HT-29 (cell line): ENCODE measurements at regions not wholly inside any gene's neighbourhood (a gene's known extent, or its start where the extent isn't known, plus 50 kb on each side); places are given as distances from the start of the nearest gene placed in this dataset.

Source experiments
- DNase-seq: peaks from one replicate; pipeline ENCODE4 v3.0.0-alpha.2; 2015; ENCODE audit warnings: low spot score

DNA sequence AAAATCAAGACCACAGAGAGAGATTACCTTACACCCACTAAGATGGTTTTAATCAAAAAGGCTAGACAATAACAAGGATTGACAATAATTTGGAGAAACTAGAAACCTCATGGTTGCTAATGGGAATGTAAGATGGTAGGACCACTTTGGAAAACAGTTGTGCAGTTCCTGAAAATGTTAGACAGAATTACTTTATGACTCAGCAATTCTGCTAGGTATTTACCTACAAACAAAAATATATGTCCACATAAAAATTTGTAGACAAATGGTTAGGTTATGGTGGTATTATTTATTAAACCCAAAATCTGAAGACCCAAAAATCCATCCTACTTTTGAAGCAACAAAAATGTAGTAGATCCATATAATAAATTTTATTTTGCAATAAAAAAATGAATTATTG is 1027.0 kb upstream of the ADGRL3 start:
- DNase-seq = no peak

DNA sequence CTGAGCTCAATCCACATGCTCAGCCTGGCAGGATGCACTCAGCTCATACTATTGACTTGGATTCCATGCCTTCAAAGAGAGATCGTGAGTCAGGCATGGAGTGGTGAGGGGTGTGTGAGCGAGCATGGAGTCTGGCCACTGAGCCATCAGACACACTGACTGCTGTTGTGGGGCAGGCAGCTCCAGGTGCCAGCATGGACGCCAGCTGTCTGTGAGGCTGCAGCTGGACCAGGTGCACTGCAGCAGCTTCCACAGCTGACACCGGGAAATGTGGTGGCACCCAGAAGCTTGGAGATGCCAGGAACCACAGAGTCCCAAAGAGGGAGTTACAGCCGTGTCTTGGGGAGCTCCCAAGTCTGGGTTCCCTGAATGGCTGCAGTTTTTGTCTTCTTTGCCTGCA is 1026.4 kb upstream of the ADGRL3 start:
- DNase-seq = no peak

GRCh38 chr4:60175241-60175640 is 1024.9 kb upstream of the ADGRL3 start:
- DNase-seq = no peak

DNA sequence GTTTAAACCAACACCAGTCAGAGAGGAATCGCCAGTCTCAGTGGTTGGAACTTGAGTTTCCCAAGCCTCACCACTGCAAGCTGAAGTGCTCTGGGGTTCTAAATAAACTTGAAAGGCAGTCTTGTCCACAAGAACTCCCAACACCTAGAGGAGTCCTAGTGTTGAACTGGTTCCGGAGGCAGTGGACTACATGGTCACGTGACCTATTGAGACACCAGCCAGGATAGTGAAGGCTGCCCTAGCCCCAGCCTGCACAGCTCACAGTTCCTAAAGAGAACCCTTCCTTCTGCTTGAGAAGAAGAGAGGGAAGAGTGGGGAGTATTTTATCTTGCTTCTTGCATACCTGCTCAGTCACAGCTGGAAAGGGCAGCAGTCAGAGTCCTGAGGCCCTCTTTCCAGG is 1012.7 kb upstream of the ADGRL3 start:
- no peak for DNase-seq

DNA sequence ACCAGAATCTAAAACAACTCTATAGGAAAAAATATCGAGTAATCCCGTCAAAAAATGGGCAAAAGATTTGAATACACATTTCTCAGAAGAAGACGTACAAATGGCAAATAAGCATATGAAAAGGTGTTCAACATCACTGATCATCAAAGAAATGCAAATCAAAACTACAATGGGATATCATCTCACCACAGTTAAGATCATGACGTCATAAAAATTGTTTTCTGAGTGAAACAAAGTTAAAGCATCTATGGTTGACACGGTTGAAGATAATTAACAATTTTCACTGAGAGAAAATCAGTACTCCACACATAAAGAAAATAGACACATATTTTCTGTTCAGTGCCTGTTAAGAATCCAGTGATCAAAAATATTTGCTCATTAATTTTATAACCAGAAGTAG is 1010.8 kb upstream of the ADGRL3 start:
- DNase-seq = no peak

- no peak for DNase-seq
Measured at GRCh38 chr4:60194214-60194613, 1005.9 kb upstream of the ADGRL3 start.

- no peak for DNase-seq
Measured at GRCh38 chr4:60195256-60195655, 1004.9 kb upstream of the ADGRL3 start.

DNA sequence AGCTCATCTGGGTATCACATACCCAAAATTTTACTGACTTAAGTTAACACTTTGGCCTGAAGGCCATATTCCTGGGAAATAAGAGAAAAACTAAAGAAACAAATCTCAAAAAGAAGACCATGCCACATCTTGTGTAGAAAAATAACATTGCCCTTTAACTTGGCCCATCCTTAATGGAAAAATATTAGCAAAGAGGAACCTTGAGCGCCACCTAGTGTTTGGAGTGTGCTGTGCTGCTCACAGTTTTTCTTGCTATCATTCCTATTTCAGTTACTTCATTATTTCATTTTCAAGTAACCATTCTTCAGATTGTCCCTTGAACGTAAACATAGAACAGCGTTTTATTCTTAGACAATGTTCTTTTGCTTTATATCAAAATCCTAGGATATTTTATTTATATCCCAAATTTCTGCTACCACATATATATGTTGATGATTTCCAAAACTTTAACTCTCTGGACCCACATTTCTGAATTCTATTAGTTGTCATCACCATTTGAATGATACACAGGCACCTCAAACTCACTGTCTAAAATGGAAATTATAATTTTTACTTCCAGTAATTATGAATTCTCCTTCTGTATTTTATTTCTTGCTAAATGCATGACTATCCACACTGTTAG is 999.0 kb upstream of the ADGRL3 start:
- DNase-seq = peak; percentile 83

GRCh38 chr4:60209588-60209987 is 990.5 kb upstream of the ADGRL3 start:
- DNase-seq = no peak

DNA sequence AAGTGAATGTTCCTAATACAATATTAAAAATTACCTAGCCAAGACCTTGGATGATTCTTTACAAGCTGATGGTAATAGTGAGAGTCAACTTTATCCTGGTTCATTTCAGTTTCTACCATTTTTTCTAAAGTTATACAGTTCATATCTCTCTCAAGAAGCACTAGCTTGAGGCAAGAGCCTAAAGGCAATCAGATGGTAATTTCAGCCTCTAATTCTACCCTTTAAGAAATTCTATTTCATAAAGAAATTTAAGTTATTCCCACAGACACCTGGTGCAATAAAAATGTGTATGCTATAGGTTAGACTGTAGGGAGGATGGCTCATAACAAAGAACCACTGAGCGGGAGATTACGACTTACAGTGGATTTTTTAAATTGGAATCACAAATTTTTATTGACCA is 984.2 kb upstream of the ADGRL3 start:
- no peak for DNase-seq

- no peak for DNase-seq
Measured at GRCh38 chr4:60216752-60217151, 983.4 kb upstream of the ADGRL3 start.

GRCh38 chr4:60221866-60222265 is 978.3 kb upstream of the ADGRL3 start:
- no peak for DNase-seq

DNA sequence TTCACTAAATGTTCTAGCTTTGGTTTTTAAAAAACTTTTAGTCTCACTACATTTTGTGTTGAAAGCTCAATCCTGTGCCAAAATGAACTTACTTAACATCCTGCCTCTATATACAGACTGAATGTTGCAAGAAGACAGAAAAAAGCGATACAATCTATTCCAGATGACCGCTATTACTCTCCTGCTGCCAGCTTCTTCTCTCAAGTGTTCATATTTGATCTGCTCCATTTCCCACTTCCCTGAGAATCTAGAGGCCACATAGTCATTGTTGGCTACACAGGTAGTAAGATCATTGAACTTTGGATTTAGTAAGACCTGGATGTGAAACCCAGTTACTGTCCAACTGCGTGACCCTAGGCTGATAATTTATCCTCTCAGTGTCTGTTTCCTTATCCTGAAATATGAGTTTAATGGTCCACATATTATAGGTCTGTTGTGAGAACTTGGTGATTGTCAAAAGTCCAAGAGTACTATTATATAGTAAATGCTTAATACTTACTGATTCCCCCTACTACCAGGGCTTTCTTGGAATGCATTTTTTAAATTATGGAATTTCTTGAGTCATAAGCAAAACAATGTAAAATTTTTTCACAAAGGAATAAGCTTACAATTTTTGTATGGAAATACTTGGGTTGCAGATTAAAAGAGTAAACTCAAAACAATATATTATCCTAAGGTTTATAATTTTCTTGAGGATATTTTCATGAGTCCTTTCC is 976.8 kb upstream of the ADGRL3 start:
- DNase-seq = no peak

DNA sequence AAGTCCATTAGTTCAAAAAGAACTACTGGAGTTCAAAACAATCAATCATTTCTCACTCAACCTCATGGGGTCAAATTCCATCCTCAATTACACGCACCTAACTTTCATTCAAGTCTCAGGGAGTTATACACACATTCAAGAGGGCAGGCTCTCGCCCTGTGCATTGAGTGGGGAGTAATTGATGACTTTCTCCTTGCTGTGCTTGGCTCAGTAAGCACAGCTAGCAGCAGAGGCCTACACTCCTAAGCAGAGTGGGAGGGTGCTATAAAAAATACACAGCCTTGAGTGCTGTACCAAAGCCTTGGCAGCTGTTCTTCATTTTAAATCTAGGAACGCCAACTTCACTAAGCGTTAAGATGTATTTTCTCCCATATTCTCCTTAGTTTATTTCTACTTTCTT is 958.3 kb upstream of the ADGRL3 start:
- no peak for DNase-seq

GRCh38 chr4:60249784-60250183 is 950.3 kb upstream of the ADGRL3 start:
- no peak for DNase-seq

DNA sequence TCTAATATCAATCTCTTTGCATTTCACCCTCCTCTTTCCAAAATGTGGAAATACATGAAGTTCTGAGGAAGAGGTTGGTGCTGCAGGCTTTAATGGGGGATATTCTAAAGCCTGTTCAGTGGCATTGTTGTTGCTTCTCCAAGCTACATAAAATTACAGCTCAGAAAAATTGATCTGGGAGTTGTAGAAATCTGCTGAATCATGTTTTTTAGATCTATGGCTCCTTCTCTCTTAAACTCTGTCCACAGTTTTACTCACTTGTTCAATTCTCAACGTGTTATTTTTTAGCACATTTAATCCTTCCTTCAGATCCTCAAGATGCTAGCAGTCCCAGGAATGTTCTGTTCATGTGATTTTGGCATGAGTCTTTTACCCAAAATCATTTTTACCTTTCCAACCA is 949.5 kb upstream of the ADGRL3 start:
- DNase-seq = no peak

GRCh38 chr4:60259781-60260180 is 940.3 kb upstream of the ADGRL3 start:
- no peak for DNase-seq

DNA sequence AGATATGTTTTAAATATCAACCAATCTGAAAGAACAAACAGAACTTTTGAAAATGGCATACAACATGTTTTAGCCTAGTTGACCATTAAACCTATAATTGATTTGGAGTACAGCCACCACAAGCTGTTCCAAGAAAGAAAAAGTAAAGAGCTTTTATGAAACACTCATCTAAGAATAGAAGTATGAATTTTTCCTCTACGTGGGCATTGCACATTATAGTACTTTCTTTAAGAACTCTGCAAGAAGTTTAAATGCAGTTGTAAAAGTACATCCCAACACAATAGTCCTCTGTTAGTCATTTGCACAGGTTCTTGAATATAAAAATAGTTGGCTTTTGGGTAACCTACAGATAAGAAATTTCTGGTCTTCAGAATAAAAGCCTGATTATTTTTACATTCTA is 933.6 kb upstream of the ADGRL3 start:
- DNase-seq = no peak

DNA sequence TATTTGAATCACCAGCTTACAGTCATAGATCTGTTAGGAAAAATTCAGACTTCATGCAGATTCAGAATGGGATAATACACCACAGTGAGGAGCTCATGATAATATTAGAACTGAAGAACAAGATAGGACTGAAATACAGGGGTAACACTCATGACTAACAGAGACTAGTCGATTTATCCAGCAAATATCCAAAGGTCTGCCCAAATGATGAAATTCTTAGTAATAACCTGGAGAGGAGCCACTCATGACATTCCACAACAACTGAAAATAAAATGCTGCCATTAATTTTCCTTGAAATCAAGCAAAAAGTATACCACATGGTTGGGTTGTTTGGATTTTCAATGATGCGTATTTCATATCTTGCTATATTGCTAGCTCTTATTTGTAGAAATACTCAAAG is 903.7 kb upstream of the ADGRL3 start:
- DNase-seq = no peak

DNA sequence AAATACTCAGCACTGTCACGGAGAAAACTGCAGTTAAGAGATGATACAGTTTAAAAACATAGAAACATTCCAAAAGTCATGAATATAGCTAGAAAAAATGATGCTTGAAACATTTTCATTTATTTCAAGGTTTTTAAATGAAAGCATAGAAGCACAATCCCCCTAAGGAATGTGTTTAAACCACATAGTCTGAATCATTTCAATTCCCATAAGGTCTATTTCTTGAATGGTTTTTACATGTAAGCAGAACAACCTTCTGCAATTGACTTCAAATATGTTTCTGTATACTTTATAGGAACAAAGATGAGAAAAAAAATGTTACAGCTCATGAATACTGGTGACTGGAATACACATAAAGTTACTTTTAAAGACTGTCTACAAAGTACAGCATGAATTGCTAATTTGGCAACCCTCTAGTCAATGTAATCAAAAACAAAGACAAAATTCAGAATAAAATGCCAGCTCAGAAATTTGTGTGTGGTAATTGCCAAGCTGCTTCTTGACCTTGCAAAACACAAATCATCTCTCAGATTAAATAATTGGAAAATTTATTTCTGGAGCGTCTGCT is 886.4 kb upstream of the ADGRL3 start:
- DNase-seq = no peak

- no peak for DNase-seq
Measured at GRCh38 chr4:60314416-60314815, 885.7 kb upstream of the ADGRL3 start.

DNA sequence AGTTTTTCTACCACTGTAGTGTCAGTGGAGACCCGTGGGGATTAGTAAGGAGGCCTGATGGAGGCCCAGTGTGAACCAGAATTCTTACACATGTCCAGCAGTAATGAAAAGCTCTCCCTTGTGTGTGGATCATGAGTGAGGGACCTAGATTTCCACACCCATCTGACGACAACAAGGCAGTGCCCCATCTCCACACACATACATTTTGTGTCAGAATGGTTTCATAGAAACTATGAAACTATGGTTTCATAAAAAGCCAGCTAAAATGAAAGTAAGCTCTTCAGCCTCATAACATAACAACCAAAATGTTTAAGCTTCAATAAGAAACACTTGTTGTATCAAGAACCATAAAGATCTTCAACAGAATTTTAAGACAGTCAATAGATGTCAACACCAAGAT is 884.5 kb upstream of the ADGRL3 start:
- no peak for DNase-seq

- DNase-seq = no peak
Measured at GRCh38 chr4:60326735-60327134, 873.4 kb upstream of the ADGRL3 start.
